ENCODE measurements at regions not wholly inside any gene's neighbourhood (a gene's known extent, or its start where the extent isn't known, plus 50 kb on each side); places are given as distances from the start of the nearest gene placed in this dataset.

GRCh38 chr11:15544353-15544752, 429.6 kb downstream of the INSC start:
- no peak for DNase-seq

- DNase-seq: no peak
Measured at GRCh38 chr11:15547685-15548084, 433.0 kb downstream of the INSC start.

- no peak for DNase-seq
Measured at GRCh38 chr11:15551901-15552851, 437.5 kb downstream of the INSC start.

DNA sequence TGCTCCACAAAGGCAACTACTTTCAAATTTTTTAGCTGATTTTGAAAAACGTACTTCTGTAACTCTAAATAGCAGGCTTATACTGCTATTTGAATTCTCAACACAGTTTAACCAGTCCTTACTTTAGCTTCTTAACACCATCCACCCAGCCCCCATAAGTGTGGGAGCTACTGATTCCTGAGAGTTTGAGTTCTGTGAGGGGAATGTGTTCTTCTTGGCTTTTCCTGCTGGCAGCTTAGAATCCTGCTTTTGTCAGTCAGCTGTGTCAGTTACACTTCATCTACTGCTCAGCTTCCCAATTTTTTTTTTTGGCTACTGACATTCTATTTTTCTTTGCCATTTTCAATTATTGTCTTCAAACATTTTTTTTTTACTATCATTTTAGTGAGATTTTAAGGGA, 440.4 kb downstream of the INSC start:
- DNase-seq: no peak

GRCh38 chr11:15557457-15558230, 442.9 kb downstream of the INSC start:
- no peak for DNase-seq

DNA sequence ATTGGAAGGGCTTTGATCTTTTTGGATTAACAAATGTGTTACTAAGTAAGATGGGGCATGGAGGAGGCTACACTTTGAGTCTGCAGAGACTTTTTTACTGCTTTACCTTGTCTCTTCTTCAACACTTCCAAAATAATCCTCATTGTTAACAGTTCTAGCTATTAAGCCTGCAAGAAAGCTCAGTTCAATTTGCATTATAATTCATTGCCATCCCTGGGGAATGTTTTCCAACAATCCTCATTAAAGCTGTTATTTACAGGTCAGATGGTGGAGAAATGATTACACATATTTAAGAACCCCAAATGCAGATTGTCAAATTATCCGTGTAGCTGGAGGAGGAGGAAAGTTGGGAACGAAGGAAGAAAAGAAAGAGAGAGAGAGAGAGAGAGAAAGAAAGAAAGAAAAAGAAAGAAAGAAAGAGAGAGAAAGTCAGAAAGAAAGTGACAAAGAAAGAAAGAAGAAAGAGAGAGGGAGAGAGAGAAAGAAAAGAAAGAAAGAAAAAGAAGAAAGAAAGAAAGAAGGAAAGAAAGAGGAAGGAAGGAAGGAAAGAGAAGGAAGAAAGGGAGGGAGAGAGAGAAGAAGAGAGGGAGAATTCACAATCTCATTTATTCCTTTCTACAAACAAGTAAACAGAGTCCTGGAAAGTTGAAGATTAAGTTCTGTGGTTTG, 443.9 kb downstream of the INSC start:
- no peak for DNase-seq

DNA sequence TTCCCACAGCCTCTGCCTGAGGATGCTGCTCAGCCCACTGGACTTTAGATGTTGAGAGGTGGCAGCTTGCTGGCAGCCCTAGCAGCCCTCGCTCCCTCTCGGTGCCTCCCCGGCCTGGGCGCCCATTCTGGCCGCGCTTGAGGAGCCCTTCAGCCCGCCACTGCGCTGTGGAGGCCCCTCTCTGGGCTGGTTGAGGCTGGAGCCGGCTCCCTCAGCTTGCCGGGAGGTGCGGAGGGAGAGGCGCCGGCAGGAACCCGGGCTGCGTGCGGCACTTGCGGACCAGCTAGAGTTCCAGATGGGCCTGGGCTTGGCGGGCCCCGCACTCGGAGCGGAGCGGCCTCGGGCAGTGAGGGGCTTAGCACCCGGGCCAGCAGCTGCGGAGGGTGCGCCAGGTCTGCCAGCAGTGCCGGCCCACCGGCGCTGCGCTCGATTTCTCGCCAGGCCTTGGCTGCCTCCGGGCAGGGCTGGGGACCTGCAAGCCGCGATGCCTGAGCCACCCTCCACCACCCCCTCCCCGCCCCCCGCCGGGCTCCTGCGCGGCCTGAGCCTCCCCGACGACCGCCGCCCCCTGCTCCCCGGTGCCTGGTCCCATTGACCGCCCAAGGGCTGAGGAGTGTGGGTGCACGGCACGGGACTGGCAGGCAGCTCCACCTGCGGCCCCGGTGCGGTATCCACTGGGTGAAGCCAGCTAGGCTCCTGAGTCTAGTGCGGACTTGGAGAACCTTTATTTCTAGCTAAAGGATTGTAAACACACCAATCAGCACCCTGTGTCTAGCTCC, 446.2 kb downstream of the INSC start:
- DNase-seq: no peak

GRCh38 chr11:15562230-15562629, 447.5 kb downstream of the INSC start:
- DNase-seq: no peak

GRCh38 chr11:15563054-15563453, 448.3 kb downstream of the INSC start:
- no peak for DNase-seq

- DNase-seq: peak; percentile 63
Measured at GRCh38 chr11:15565880-15566279, 451.2 kb downstream of the INSC start.

DNA sequence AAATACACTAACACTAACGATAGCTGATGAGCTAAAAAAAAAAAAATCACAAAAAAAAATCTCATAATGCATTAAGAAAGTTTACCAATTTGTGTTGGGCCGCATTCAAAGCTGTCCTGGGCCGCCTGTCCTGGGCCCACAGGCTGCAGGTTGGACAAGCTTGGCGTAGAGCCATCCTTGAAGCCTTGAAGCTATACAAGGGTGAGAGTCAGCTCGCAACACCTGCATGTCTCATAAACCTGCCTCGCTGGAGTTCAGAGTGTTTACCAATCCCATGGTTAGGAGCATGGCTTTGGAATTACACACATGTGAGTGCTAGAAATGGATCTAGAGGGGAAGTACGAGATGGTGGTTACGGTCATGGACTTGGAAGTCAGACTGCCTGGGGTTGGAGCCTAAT, 453.7 kb downstream of the INSC start:
- DNase-seq: peak; percentile 30

GRCh38 chr11:15569305-15570025, 454.7 kb downstream of the INSC start:
- no peak for DNase-seq

- no peak for DNase-seq
Measured at GRCh38 chr11:15575409-15575808, 460.7 kb downstream of the INSC start.

- DNase-seq: no peak
Measured at GRCh38 chr11:15576769-15577168, 462.0 kb downstream of the INSC start.

DNA sequence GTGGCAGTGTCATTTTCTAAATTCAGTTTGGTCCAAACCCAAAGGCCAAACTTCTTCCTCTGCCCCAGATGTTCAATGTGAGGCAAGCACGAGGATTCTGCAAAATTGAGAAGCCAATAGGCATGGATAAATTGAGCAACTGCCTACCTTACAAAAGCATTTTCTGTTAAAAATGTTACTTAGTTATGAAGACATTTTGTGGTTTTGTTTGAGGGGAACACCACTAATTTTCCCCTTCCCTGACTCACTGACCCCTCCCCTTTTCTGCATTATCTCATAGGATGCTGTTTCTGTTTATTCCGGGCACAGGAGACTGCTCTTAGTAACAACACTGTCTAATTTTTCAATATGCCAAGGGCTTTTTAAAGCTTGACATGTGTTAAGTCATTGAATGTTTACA, 462.8 kb downstream of the INSC start:
- no peak for DNase-seq

DNA sequence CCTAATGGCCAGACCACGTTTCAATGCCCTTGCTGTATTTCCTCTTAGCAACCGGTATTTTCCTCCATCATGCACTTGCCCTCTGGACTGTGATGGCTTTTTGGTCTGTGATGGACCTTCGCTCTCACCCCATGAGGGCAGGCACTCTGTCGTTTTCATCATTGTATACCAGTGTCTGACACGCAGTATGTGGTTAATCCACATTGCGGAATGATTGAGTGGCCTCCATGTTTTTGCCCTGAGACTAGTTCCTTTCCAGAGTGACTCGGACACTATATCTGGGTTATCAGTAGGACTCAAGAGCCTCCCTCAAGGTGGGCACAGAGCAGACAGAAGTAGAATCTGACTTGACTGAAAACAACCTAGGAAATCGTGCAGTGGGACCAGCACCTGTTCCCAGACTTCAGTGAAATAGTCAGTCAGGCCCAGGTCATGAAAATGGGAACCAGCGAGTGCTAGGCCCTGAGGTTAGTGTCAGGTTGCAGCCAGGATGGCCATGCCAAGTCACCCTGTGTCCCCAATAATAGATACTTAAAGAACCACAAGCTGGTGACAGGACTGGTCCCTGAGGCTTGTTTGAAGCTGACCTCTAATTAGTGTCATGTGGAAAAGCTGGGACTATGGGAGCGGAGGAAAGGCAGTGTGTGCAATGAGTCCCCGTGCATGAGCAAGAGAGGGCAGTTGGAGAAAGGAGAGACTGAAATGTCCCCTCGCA, 464.7 kb downstream of the INSC start:
- no peak for DNase-seq

- DNase-seq: no peak
Measured at GRCh38 chr11:15580056-15580774, 465.5 kb downstream of the INSC start.

DNA sequence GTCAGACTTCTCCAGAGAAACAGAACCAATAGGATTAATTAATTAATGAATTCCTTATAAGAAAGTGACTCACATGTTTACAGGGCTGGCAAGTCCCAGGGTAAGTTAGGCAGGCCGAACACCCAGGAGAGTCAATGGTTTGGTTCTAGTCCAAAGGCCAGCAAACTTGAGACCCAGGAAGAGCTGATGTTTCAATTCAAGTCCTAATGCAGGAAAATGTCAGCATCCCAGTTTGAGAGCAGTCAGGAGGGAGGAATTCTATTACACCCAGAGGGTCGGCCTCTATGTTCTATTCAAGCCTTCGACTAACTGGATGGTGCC, 466.0 kb downstream of the INSC start:
- DNase-seq: no peak

DNA sequence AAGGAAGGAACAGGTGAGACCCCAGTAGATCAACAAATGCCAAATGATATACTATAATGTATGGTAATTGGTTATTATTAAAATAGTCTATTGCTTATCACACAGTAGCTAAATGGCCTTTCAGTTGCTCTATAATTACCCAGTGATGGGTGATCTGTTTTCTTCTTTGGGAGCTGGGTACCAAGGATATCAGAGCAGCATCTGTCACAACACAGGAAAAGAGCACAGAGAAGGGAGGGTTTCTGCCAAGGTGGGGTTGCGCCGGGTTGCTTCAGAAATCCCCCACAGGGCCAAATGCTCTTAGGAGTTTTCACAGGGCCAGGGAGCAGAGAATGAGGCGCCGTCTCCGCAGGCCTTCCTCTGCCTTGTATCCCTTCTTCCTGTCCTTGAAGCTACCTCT, 469.4 kb downstream of the INSC start:
- no peak for DNase-seq

DNA sequence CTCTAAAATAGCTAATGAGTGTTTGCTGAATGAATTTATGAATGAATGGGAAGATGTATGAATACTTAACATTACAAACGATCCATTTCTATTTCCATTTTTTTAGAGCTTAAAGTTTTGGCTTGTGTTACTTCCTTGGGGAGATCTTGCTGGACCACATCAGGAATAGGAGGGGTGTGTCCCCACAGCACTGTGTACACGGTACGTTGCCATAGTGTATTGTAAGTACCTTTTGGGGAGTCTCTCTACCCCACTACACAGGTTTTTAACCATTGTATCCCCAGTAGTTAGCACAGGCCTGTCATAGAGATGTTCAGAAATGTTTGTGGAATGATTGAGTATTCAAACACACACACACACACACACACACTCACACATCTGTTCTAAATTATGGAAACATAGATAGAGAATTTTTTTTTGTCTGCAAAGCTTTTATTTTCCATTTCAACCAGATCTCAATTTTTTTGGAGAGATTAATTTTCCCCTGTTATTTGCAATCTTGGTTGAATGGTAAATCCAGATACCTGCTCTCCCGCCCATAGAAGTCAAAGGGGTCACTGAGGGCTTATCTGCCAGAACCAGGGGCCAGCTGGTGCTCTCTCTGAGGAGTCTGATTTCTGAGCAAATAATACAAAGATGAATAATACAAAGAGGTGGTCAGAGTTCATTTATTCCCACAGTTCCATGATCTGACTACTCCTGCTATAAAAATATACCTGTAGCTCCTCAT, 471.0 kb downstream of the INSC start:
- no peak for DNase-seq
